Spleen (tissue), 11 donors: ENCODE measurements at regions not wholly inside any gene's neighbourhood (a gene's known extent, or its start where the extent isn't known, plus 50 kb on each side); places are given as distances from the start of the nearest gene placed in this dataset.

Experiments used
- DNase-seq: peaks from one replicate; pipeline ENCODE4 v3.0.0-alpha.2; 2020
- H3K27ac ChIP-seq, 8 donors: fragments of 200-600 bp; sonication (generic) in 7 of 8; 1 replicate in 4 of 8; 2 replicates in 4 of 8; pipeline versions ENCODE4 v1.5.0 to v1.8.0; 2016 to 2021; ENCODE audit warnings: inconsistent platforms in 4 of 8, mild to moderate bottlenecking in 4 of 8, moderate library complexity in 1 of 8
- H3K27me3 ChIP-seq, 7 donors: fragments of 200-600 bp; sonication (generic) in 6 of 7; replicated peaks in 1 of 7; 1 replicate in 4 of 7; 2 replicates in 3 of 7; pipeline versions ENCODE4 v1.5.0 to v1.8.0; 2016 to 2021; ENCODE audit warnings: inconsistent platforms in 3 of 7, mild to moderate bottlenecking in 1 of 7
- H3K36me3 ChIP-seq, 6 donors: fragments of 200-600 bp; sonication (generic) in 5 of 6; 1 replicate in 4 of 6; 2 replicates in 2 of 6; pipeline versions ENCODE4 v1.5.0 to v1.8.0; 2016 to 2021; ENCODE audit warnings: inconsistent platforms in 2 of 6
- H3K4me1 ChIP-seq, 6 donors: fragments of 200-600 bp; sonication (generic) in 5 of 6; 1 replicate in 3 of 6; 2 replicates in 3 of 6; pipeline versions ENCODE4 v1.5.0 to v1.8.0; 2016 to 2021; ENCODE audit warnings: inconsistent platforms in 3 of 6
- H3K4me3 ChIP-seq, 8 donors: fragments of 200-600 bp; sonication (generic) in 7 of 8; 1 replicate in 4 of 8; 2 replicates in 4 of 8; pipeline versions ENCODE4 v1.5.0 to v1.8.0; 2016 to 2021; ENCODE audit warnings: inconsistent platforms in 4 of 8, mild to moderate bottlenecking in 4 of 8, moderate library complexity in 2 of 8
- H3K9me3 ChIP-seq, 8 donors: fragments of 200-600 bp; sonication (generic) in 7 of 8; 1 replicate in 4 of 8; 2 replicates in 4 of 8; pipeline versions ENCODE4 v1.5.0 to v1.8.0; 2016 to 2021; ENCODE audit warnings: inconsistent platforms in 4 of 8
- CTCF ChIP-seq, 11 experiments: fragments of 200-600 bp in 7 of 11; fragments of 450-650 bp in 4 of 11; sonication (generic) in 4 of 11; IDR thresholded peaks in 8 of 11; conservative IDR thresholded peaks in 3 of 11; 1 replicate in 7 of 11; 2 replicates in 4 of 11; pipeline versions ENCODE4 v1.4.0 to v1.8.0; 2016 to 2021; ENCODE audit warnings: antibody characterized with exemption in 11 of 11, inconsistent platforms in 4 of 11, mild to moderate bottlenecking in 1 of 11
- POLR2A ChIP-seq, 3 donors: fragments of 450-650 bp; IDR thresholded peaks; one replicate each; pipeline ENCODE4 v1.5.1; 2017; ENCODE audit warnings: antibody characterized with exemption in 3 of 3, mild to moderate bottlenecking in 1 of 3
- POLR2AphosphoS5 ChIP-seq, 3 donors: sonication (generic); formaldehyde crosslinking; IDR thresholded peaks; one replicate each; pipeline ENCODE4 v1.5.1; 2017; ENCODE audit warnings: antibody characterized with exemption in 3 of 3
- WGBS, 5 donors: extraction: QIAGEN DNeasy Blood & Tissue Kit in 3 of 5; methylation state at CpG; one replicate each; pipeline versions ENCODE4 v1.1.5 to v1.1.7; 2013 to 2018; 5-methylcytosine and 5-hydroxymethylcytosine counted together
- intact Hi-C: fragments of 100-400 bp; cut with DNase I; formaldehyde crosslinking; loops from one replicate; pipeline ENCODE4 v1.15.0; 2023; ENCODE audit warnings: low total_unique reads
- donor health status: healthy with polysubstance abuse.
- donor health status: DM: no; HTN: no; CAD: no; lungs with moderate emphysema.
- donor health status: DM: no; HTN: no; CAD: no.
- donor health status: Bipolar disorder and iron deficiency.
- donor health status: healthy.
- donor health status: DM: no; HTN: no; CAD: no.
- donor health status: DM: yes; HTN: yes; CAD: no.

GRCh38 chr14:82779301-82779700 lies 1245.6 kb upstream of the SEL1L start:
- no peak overlapping the region for H3K27ac ChIP-seq
- DNase-seq, result no peak
- H3K27me3 ChIP-seq, result no peaks in the 10 kb centered on the region
- no peaks in the 10 kb centered on the region for H3K4me1 ChIP-seq
- H3K9me3 ChIP-seq, result no peaks in the 10 kb centered on the region
- no peaks in the 10 kb centered on the region for H3K36me3 ChIP-seq
- no peak for TF ChIP-seq POLR2AphosphoS5 (IDR thresholded peaks at IDR 0.05)
- no peak for TF ChIP-seq POLR2A (IDR thresholded peaks at IDR 0.05)
- no peak overlapping the region for H3K4me3 ChIP-seq
- intact Hi-C loops, result no loop called here
- 77 to 91% (median 83%) methylated on average over 4 of the region's 4 CpGs for WGBS, 5 donors

- no peak for TF ChIP-seq CTCF (IDR thresholded peaks at IDR 0.05 in 8 of 11, conservative IDR thresholded peaks at IDR 0.05 in 3 of 11)
- TF ChIP-seq POLR2AphosphoS5 (IDR thresholded peaks at IDR 0.05), result no peak
- no peak for TF ChIP-seq POLR2A (IDR thresholded peaks at IDR 0.05)
- Histone ChIP-seq H3K27me3 (no peaks in the 10 kb centered on the region), H3K36me3 (no peaks in the 10 kb centered on the region), H3K27ac (no peak overlapping the region), H3K4me1 (no peaks in the 10 kb centered on the region), H3K9me3 (no peaks in the 10 kb centered on the region), H3K4me3 (no peak overlapping the region)
- intact Hi-C loops, result no loop called here
- DNase-seq, result no peak
- 40 to 59% (median 53%) methylated on average over 1 of the region's 1 CpG for WGBS, 5 donors
Measured at GRCh38 chr14:82785756-82786482, 1252.3 kb upstream of the SEL1L start.

- intact Hi-C loops, result no loop called here
- no peak for TF ChIP-seq POLR2A (IDR thresholded peaks at IDR 0.05)
- TF ChIP-seq CTCF (IDR thresholded peaks at IDR 0.05 in 8 of 11, conservative IDR thresholded peaks at IDR 0.05 in 3 of 11), result no peak
- no peak for TF ChIP-seq POLR2AphosphoS5 (IDR thresholded peaks at IDR 0.05)
- Histone ChIP-seq H3K9me3 (no peaks in the 10 kb centered on the region), H3K4me1 (no peaks in the 10 kb centered on the region), H3K4me3 (no peak overlapping the region), H3K27ac (no peak overlapping the region), H3K27me3 (no peaks in the 10 kb centered on the region), H3K36me3 (no peaks in the 10 kb centered on the region)
- DNase-seq, result no peak
- WGBS, 5 donors, result 70 to 81% (median 78%) methylated on average over 3 of the region's 3 CpGs
Measured at GRCh38 chr14:82786483-82786880, 1252.8 kb upstream of the SEL1L start.

- intact Hi-C loops, result no loop called here
- TF ChIP-seq POLR2A (IDR thresholded peaks at IDR 0.05) (no peak), POLR2AphosphoS5 (IDR thresholded peaks at IDR 0.05) (no peak), CTCF (IDR thresholded peaks at IDR 0.05 in 8 of 11, conservative IDR thresholded peaks at IDR 0.05 in 3 of 11) (no peak)
Measured at GRCh38 chr14:82796086-82796485, 1262.4 kb upstream of the SEL1L start.

More at GRCh38 chr14:82796086-82796485, 1262.4 kb upstream of the SEL1L start:
- Histone ChIP-seq H3K27me3 (no peaks in the 10 kb centered on the region), H3K9me3 (peaks cover 0 to 5% (median 0%) of the 10 kb centered on the region in 8 donors), H3K4me1 (no peaks in the 10 kb centered on the region), H3K27ac (no peak overlapping the region), H3K36me3 (no peaks in the 10 kb centered on the region), H3K4me3 (no peak overlapping the region)
- 79 to 88% (median 84%) methylated on average over 4 of the region's 4 CpGs for WGBS, 5 donors
- no peak for DNase-seq
